ENCODE measurements at regions not wholly inside any gene's neighbourhood (a gene's known extent, or its start where the extent isn't known, plus 50 kb on each side); places are given as distances from the start of the nearest gene placed in this dataset.
"Not testable (repeated sequence)": the region's sequence is repeated elsewhere in the genome, so short reads cannot be mapped to it uniquely, and the experiment has no call there.

DNA sequence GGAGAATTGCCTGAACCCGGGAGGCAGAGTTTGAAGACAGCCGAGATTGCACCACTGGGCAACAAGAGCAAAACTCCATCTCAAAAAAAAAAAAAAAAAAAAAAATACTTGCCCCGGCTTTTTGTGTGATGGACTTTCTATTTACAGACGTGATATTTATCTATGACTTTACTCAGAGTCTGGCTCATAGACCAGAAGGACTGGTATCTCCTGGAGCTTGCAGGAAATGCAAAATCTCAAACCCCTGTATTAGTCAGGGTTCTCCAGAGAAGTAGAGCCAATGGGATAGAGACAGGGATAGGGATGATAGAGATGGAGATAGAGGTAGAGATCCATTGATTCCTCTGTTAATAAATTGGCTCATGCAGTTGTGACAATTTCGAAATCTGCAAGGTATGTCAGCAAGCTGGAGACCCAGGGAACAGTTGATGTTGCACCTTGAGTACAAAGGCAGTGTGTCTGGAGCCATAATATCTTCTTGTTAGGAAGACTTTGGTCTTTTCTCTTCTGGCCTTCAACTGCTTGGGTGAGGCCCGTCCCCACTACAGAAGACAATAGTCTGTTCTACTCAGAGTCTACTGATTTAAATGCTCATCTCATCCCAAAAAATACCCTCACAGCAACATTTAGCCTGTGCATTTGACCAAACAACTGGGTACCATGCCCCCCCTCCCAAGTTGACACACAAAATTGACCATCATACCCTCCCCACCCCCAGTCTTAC is 195.4 kb upstream of the MSX2 start:
- no peaks in the 10 kb centered on the region for H3K9me3 ChIP-seq (ENCODE audit: control insufficient read depth in 5 of 5, low read length in 5 of 5)
- H3K27me3 ChIP-seq (ENCODE audit: control insufficient read depth in 5 of 5, insufficient read depth in 4 of 5, low read length in 5 of 5) = peaks cover 0 to 3% (median 0%) of the 10 kb centered on the region in 5 donors

DNA sequence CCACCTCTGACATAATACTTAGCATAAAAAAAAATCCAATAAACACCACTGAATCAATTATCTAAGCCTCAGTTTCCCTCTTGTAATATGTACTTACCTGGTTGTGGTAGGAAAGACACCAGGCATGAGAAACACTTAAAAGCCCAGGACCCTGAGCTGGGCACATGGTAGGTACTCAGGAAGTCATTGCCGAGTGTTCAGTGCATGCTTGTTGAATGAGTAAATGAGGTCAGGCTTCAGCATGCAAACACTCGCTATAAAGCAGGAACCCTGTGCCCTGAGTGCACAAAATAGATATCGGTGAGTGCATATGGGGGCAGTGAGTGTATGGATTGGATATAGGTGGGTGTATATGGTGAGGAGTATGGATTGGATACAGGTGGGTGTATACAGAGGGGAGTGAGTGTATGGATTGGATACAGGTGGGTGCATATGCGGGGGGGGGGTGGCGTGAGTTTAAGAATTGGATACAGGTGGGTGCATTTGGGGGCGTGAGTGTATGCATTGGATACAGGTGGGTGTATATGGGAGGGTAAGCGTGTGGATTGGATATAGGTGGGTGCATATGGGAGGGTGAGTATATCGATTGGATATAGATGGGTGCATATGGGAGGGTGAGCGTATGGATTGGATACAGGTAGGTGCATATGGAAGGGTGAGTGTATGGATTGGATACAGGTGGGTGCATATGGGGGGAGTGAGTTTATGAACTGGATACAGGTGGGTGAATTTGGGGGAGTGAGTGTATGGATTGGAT is 194.3 kb upstream of the MSX2 start:
- Histone ChIP-seq H3K36me3 (ENCODE audit: control insufficient read depth in 5 of 5, insufficient read depth in 5 of 5, low read length in 5 of 5) (no peaks in the 10 kb centered on the region), H3K9ac (ENCODE audit: low read length in 5 of 5) (no peak overlapping the region), H3K27me3 (ENCODE audit: control insufficient read depth in 5 of 5, insufficient read depth in 4 of 5, low read length in 5 of 5) (peaks cover 0 to 3% (median 0%) of the 10 kb centered on the region in 5 donors), H3K9me3 (ENCODE audit: control insufficient read depth in 5 of 5, low read length in 5 of 5) (no peaks in the 10 kb centered on the region), H3K4me1 (ENCODE audit: control insufficient read depth in 5 of 5, insufficient read depth in 5 of 5, low read length in 5 of 5) (peaks cover 0 to 13% (median 10%) of the 10 kb centered on the region in 5 donors), H3K4me3 (ENCODE audit: low read depth in 1 of 5, low read length in 5 of 5) (no peak overlapping the region), H3K27ac (ENCODE audit: low read depth, low read length) (no peak overlapping the region)

More for the DNA sequence above, 195.4 kb upstream of the MSX2 start:
- Histone ChIP-seq H3K27ac (ENCODE audit: low read depth, low read length) (no peak overlapping the region), H3K4me1 (ENCODE audit: control insufficient read depth in 5 of 5, insufficient read depth in 5 of 5, low read length in 5 of 5) (peaks cover 0 to 13% (median 10%) of the 10 kb centered on the region in 5 donors), H3K4me3 (ENCODE audit: low read depth in 1 of 5, low read length in 5 of 5) (no peak overlapping the region), H3K36me3 (ENCODE audit: control insufficient read depth in 5 of 5, insufficient read depth in 5 of 5, low read length in 5 of 5) (no peaks in the 10 kb centered on the region), H3K9ac (ENCODE audit: low read length in 5 of 5) (no peak overlapping the region)

DNA sequence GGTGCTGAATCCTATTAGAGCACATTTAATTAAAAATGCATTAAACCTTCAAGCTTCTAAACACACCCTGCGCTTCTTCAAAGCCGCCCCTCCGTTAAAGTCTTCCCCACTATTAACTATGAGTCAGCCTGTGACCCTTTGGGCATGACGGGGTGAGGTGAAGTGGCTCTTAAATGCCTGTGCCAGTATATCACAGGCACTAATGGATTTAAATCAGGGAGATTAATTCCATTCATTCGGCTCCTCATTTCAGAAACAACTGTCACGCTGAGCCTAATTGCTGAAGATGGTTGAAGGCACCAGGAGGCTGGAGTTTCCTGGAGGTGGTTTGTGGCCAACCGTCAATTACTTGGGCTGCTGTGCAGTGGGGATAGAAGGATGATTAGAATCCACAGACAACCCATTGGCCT is 192.6 kb upstream of the MSX2 start:
- H3K27ac ChIP-seq (ENCODE audit: low read depth, low read length) = no peak overlapping the region

GRCh38 chr5:174532455-174533453 is 191.6 kb upstream of the MSX2 start:
- Histone ChIP-seq H3K27ac (ENCODE audit: low read depth, low read length) (no peak overlapping the region), H3K4me3 (ENCODE audit: low read depth in 1 of 5, low read length in 5 of 5) (no peak overlapping the region)

More for the DNA sequence above, 192.6 kb upstream of the MSX2 start:
- H3K36me3 ChIP-seq (ENCODE audit: control insufficient read depth in 5 of 5, insufficient read depth in 5 of 5, low read length in 5 of 5) = no peaks in the 10 kb centered on the region
- H3K4me1 ChIP-seq (ENCODE audit: control insufficient read depth in 5 of 5, insufficient read depth in 5 of 5, low read length in 5 of 5) = peaks cover 0 to 13% (median 10%) of the 10 kb centered on the region in 5 donors
- H3K9ac ChIP-seq (ENCODE audit: low read length in 5 of 5) = no peak overlapping the region
- no peaks in the 10 kb centered on the region for H3K27me3 ChIP-seq (ENCODE audit: control insufficient read depth in 5 of 5, insufficient read depth in 4 of 5, low read length in 5 of 5)
- no peak overlapping the region for H3K4me3 ChIP-seq (ENCODE audit: low read depth in 1 of 5, low read length in 5 of 5)
- no peaks in the 10 kb centered on the region for H3K9me3 ChIP-seq (ENCODE audit: control insufficient read depth in 5 of 5, low read length in 5 of 5)

DNA sequence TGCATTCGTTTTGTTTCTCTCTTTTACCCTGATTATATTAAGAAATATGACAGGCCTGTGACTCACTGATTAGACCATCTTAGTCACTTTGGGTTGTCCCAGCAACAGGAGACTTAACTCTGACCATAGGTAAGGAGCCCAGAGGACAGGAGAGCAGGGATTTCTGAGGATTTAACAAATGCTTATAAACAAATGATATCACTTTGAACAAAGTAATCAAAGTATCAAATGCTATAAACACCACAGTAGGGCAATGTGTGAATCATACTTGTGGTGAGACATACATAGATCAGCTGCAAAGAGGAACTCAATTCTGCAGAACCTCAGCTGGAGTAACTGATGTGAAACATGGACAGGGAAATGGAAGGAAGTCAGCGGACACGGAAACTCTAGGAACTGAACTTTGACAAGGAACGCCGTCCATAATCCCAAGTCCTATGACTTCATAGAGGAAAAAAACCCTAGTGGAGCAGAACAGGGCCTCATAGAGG is 190.6 kb upstream of the MSX2 start:
- H3K27me3 ChIP-seq (ENCODE audit: control insufficient read depth in 5 of 5, insufficient read depth in 4 of 5, low read length in 5 of 5) = no peaks in the 10 kb centered on the region
- H3K27ac ChIP-seq (ENCODE audit: low read depth, low read length) = no peak overlapping the region

More at GRCh38 chr5:174532455-174533453, 191.6 kb upstream of the MSX2 start:
- H3K9ac ChIP-seq (ENCODE audit: low read length in 5 of 5) = no peak overlapping the region
- H3K9me3 ChIP-seq (ENCODE audit: control insufficient read depth in 5 of 5, low read length in 5 of 5) = no peaks in the 10 kb centered on the region
- H3K4me1 ChIP-seq (ENCODE audit: control insufficient read depth in 5 of 5, insufficient read depth in 5 of 5, low read length in 5 of 5) = peaks cover 0 to 13% (median 10%) of the 10 kb centered on the region in 5 donors
- no peaks in the 10 kb centered on the region for H3K27me3 ChIP-seq (ENCODE audit: control insufficient read depth in 5 of 5, insufficient read depth in 4 of 5, low read length in 5 of 5)
- H3K36me3 ChIP-seq (ENCODE audit: control insufficient read depth in 5 of 5, insufficient read depth in 5 of 5, low read length in 5 of 5) = no peaks in the 10 kb centered on the region

GRCh38 chr5:174535669-174536068 is 188.7 kb upstream of the MSX2 start:
- no peak overlapping the region for H3K4me3 ChIP-seq (ENCODE audit: low read depth in 1 of 5, low read length in 5 of 5)
- H3K27ac ChIP-seq (ENCODE audit: low read depth, low read length) = no peak overlapping the region
- H3K4me1 ChIP-seq (ENCODE audit: control insufficient read depth in 5 of 5, insufficient read depth in 5 of 5, low read length in 5 of 5) = peaks cover 0 to 13% (median 10%) of the 10 kb centered on the region in 5 donors
- H3K27me3 ChIP-seq (ENCODE audit: control insufficient read depth in 5 of 5, insufficient read depth in 4 of 5, low read length in 5 of 5) = no peaks in the 10 kb centered on the region
- no peaks in the 10 kb centered on the region for H3K9me3 ChIP-seq (ENCODE audit: control insufficient read depth in 5 of 5, low read length in 5 of 5)
- no peaks in the 10 kb centered on the region for H3K36me3 ChIP-seq (ENCODE audit: control insufficient read depth in 5 of 5, insufficient read depth in 5 of 5, low read length in 5 of 5)
- no peak overlapping the region for H3K9ac ChIP-seq (ENCODE audit: low read length in 5 of 5)

More for the DNA sequence above, 190.6 kb upstream of the MSX2 start:
- H3K9me3 ChIP-seq (ENCODE audit: control insufficient read depth in 5 of 5, low read length in 5 of 5) = no peaks in the 10 kb centered on the region
- no peak overlapping the region for H3K9ac ChIP-seq (ENCODE audit: low read length in 5 of 5)
- H3K4me1 ChIP-seq (ENCODE audit: control insufficient read depth in 5 of 5, insufficient read depth in 5 of 5, low read length in 5 of 5) = peaks cover 0 to 13% (median 10%) of the 10 kb centered on the region in 5 donors
- no peaks in the 10 kb centered on the region for H3K36me3 ChIP-seq (ENCODE audit: control insufficient read depth in 5 of 5, insufficient read depth in 5 of 5, low read length in 5 of 5)
- no peak overlapping the region for H3K4me3 ChIP-seq (ENCODE audit: low read depth in 1 of 5, low read length in 5 of 5)

DNA sequence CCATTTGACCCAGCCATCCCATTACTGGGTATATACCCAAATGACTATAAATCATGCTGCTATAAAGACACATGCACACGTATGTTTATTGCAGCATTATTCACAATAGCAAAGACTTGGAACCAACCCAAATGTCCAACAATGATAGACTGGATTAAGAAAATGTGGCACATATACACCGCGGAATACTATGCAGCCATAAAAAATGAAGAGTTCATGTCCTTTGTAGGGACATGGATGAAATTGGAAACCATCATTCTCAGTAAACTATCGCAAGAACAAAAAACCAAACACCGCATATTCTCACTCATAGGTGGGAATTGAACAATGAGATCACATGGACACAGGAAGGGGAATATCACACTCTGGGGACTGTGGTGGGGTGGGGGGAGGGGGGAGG is 184.6 kb upstream of the MSX2 start:
- H3K9me3 ChIP-seq (ENCODE audit: control insufficient read depth in 5 of 5, low read length in 5 of 5); H3K36me3 ChIP-seq (ENCODE audit: control insufficient read depth in 5 of 5, insufficient read depth in 5 of 5, low read length in 5 of 5); H3K9ac ChIP-seq (ENCODE audit: low read length in 5 of 5); H3K4me3 ChIP-seq (ENCODE audit: low read depth in 1 of 5, low read length in 5 of 5); H3K27me3 ChIP-seq (ENCODE audit: control insufficient read depth in 5 of 5, insufficient read depth in 4 of 5, low read length in 5 of 5); H3K27ac ChIP-seq (ENCODE audit: low read depth, low read length); H3K4me1 ChIP-seq (ENCODE audit: control insufficient read depth in 5 of 5, insufficient read depth in 5 of 5, low read length in 5 of 5): not testable (repeated sequence)

- no peak overlapping the region for H3K27ac ChIP-seq (ENCODE audit: low read depth, low read length)
- H3K27me3 ChIP-seq (ENCODE audit: control insufficient read depth in 5 of 5, insufficient read depth in 4 of 5, low read length in 5 of 5) = no peaks in the 10 kb centered on the region
- H3K9ac ChIP-seq (ENCODE audit: low read length in 5 of 5) = no peak overlapping the region
- H3K9me3 ChIP-seq (ENCODE audit: control insufficient read depth in 5 of 5, low read length in 5 of 5) = no peaks in the 10 kb centered on the region
- no peak overlapping the region for H3K4me3 ChIP-seq (ENCODE audit: low read depth in 1 of 5, low read length in 5 of 5)
- no peaks in the 10 kb centered on the region for H3K4me1 ChIP-seq (ENCODE audit: control insufficient read depth in 5 of 5, insufficient read depth in 5 of 5, low read length in 5 of 5)
- H3K36me3 ChIP-seq (ENCODE audit: control insufficient read depth in 5 of 5, insufficient read depth in 5 of 5, low read length in 5 of 5) = no peaks in the 10 kb centered on the region
These were observed 182.3 kb upstream of the MSX2 start for GRCh38 chr5:174542037-174542436.

DNA sequence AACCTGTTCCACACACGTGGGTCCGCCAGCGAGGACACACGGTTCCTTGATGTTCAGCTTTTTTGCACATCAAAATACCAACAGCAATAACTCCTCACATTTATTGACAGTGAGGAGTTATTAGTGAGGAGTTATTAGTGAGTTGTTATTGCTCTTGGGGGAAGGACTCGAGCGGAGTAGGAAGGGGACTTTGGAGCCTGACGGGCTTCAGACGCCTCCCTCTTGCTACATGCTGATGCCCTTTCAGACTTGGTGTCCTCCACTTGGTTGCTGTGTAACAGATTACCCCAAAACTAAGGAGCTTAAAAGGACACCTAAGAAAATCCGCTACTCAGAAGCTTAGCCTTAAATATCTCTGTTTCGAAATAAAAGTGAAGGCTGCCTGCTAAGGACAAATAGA is 181.9 kb upstream of the MSX2 start:
- no peak overlapping the region for H3K27ac ChIP-seq (ENCODE audit: low read depth, low read length)
- H3K4me3 ChIP-seq (ENCODE audit: low read depth in 1 of 5, low read length in 5 of 5) = no peak overlapping the region
- no peak overlapping the region for H3K9ac ChIP-seq (ENCODE audit: low read length in 5 of 5)
- no peaks in the 10 kb centered on the region for H3K27me3 ChIP-seq (ENCODE audit: control insufficient read depth in 5 of 5, insufficient read depth in 4 of 5, low read length in 5 of 5)
- no peaks in the 10 kb centered on the region for H3K36me3 ChIP-seq (ENCODE audit: control insufficient read depth in 5 of 5, insufficient read depth in 5 of 5, low read length in 5 of 5)
- H3K4me1 ChIP-seq (ENCODE audit: control insufficient read depth in 5 of 5, insufficient read depth in 5 of 5, low read length in 5 of 5) = no peaks in the 10 kb centered on the region
- no peaks in the 10 kb centered on the region for H3K9me3 ChIP-seq (ENCODE audit: control insufficient read depth in 5 of 5, low read length in 5 of 5)
